GM21381 (cell line): ENCODE measurements at regions not wholly inside any gene's neighbourhood (a gene's known extent, or its start where the extent isn't known, plus 50 kb on each side); places are given as distances from the start of the nearest gene placed in this dataset.
"Not testable (repeated sequence)": the region's sequence is repeated elsewhere in the genome, so short reads cannot be mapped to it uniquely, and the experiment has no call there.

Experiments used
- ATAC-seq: cut with Tn5 transposase; IDR thresholded peaks from one replicate; pipeline ENCODE4 v1.9.1; 2021; ENCODE audit warnings: mild to moderate bottlenecking, moderate library complexity; ENCODE audit not compliant: unreplicated experiment

DNA sequence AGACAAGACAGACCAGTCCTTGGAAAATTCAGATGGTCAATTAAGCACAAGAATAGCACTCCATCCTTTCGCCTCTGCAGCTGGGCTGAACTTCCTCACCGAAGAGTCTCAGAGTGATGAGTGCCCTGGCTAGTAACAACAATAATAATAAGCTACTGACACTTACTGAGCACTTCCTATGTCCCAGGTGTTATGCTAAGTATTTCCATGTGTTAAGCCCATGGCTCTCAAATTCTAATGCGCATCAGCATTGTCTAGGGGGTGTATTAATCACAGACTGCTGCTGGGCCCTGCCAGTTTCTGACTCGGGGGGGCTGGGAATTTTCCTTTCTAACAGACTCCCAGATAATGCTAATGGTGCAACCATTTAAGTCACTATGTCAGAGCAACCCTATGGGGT is 118.2 kb upstream of the LRFN2 start:
- no peak for ATAC-seq

DNA sequence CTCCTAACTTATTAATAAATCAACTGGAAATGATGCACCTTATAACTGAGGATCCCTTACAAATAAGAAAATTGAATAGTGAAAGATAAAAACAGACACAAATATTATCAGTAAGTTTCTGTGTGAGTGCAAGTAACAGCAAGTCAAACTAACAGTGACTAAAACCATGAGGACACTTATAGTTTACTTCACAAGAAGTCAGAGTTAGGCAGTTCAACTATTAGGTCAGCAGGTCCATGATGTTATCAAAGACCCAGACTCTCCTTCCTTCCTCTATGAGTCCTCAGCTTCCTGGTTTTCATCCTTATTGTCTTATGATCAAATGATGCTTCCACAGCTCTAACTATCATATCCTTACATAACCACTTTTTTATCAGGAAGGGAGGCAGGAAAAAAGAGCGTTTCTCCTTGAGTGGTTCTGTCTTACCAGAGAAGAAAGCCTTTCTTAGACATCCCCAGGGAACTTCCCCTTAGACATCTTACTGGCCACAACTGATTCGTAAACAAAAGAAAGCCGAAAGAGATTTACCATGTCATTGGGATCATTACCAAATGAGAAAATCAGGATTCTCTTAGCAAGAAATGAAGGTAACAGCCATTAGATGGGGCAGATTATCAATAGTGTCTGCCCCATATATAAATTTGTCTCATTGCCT is 114.3 kb upstream of the LRFN2 start:
- ATAC-seq, result no peak

DNA sequence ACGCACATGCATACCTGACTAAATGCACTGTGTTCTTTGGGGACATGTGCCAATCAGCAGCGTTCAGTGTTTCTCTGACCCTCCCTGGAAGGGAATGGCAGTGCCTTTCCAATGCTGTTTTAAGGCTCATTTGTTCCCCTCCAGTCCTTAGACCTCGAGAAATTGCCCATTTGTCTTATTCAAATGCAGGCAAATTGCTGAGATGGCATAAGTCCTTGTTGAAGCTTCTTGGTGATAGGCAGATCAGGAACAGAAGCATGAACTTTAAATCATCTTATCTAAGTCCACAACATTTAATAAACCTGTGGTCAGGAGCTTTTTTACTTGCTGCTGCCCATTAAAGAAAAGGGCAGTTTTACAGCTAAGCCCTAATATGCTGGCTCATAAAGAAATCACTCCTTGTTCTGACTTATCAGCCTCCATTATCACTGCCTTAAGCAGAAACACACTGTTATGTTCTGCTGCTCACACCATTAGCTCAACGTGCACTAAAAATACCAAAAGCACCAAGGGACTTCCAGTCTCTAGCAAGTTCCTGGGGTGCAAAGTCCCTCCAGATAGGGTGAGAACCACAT is 112.9 kb upstream of the LRFN2 start:
- no peak for ATAC-seq

DNA sequence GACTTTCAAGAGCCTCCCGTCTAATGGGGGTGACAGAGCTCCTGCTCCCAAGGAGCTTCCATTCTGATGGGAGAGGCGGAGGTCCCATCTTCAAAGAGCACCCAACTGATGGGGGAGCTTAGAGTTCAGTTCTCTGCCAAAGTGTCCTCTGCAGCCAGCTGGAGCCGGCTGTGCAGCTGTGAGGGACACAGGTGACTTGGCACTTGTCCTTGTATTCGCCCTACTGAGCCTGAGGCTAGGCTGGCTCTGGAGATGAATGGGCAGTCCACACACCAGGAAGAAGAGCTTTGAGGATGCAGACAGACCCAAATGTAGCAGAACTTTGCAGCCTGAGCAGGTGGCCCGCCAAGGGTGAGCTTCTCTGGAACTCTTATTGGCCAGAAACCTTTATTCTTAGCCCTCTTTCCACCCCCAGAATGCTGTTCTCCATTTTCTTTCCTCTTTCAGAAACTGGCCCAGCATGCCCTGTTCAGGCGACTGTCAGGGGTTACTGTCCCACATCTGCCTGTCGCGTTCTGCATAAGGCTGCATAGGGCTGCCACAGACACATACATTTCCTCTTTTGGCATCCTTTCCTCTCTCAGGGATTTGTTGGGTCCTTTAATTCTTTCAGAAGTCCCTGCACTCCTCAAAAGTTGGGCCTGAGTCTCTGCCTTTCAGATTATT is 108.7 kb upstream of the LRFN2 start:
- ATAC-seq, result no peak

DNA sequence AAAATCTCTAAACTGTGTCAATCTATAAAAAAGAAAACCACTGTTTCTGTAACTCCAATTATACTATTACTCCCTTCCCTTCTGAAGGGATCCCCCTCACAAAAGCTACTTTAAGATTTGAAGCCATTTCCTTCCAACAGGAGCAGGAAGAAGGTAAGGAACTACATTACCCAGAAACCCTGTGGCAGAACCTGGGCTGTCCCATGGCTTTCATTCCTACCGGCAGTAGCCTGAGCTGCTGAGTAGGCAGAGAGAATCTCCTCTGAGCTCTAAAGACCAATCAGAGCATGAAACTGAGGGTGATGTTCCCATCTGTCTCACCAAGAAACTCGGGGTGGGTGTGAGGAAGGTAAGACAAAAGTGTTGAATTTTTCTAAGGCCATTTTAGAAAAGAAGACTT is 108.0 kb upstream of the LRFN2 start:
- no peak for ATAC-seq

DNA sequence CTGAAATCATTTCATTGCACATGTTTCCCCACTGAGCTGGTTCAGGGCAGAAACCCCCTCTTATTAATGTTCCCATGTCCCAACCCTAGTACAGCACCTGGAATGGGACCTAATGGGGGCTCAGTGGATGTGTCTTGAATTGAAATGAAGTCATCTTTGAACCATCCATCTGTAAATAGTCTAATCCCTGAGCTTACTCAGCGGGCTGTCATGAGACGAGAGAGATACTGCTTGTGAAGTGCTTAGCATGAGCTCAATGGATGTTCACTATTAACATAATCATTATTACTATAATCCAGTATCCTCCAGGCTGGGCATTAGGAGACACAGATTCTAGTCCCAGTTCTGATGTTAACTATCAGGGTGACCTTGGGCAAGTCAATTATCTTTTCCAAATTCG is 106.6 kb upstream of the LRFN2 start:
- no peak for ATAC-seq

DNA sequence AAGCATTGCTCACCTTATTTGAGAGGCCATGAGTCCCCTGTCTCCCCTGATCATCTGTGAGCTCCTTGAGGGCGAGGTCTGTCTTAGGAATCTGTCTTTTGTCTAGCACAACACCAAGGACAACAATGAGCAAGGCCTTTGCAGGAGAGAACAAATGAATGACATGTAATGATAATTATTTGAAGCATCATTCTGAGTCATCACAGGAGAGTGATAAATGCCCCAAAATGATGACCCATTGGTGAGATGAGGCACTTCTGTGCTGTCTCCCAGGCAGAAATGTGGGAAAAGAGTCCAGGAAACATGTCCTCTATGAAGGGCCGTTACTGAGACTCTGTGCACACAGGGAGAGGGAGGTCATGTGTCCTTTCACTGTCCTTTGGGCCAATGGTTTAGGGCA is 105.2 kb upstream of the LRFN2 start:
- ATAC-seq, result no peak

DNA sequence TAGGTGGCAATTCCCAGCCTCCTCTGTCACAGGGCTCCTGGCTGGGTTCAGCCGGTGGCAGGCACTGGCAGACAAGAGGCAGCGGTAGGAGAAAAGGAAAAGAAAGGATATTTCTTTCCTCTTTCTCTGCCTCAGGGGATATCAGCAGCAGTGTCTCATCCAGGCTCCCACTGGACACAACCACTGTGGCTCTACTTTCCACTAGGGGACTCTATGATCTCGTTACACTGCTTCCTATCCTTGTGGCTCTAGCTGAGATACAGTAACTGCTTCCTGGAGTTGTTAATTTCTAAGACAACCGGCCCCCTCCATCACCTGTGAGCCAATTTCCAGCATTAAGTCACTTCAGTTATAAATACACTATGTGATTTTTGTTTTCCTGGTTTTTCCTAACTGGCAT is 102.0 kb upstream of the LRFN2 start:
- ATAC-seq, result no peak

DNA sequence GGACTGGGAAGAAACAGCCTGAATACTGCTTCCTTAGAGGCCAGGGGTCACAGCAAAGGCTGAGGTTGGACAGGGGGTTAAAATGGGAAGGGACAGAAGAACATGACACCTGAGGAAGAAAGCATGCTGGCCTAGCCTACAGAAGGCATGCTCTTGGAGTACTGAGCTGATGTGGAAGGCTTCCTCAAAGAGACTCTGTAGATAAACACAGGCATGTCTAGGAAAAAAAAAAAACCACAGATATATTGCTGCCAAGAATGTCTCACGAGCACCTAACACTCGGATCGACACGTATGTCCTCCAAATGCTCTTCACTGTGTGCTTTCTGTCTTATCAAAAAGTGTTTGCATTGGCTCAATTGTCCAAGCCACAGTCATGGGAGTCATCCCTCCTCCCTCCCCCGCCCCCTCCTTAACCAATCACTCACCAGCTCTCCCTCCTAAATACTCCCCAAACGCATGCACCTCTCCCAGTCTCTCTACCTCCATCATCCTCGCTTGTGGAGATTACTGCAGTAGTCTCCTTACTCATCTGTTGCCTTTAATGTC is 101.1 kb upstream of the LRFN2 start:
- ATAC-seq, result no peak

DNA sequence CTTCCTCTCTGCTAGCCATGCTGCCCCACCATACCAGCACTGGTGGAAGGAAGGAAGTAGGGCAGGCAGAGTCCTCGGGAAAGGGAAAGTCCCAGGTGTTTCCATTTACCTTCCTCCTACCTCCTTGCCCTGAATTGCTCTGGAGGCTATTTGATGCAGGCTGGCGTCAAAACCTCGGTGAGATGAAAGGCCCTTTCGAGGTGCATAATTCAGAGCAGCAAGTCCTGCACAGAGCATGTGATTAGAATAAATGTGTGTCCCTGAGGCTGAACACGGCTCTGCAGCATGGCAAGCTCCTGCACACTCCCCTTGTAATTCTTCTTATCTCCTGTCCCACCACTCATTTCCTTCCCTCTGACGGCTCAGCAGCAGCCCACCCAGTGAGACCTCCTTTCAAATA is 98.7 kb upstream of the LRFN2 start:
- no peak for ATAC-seq

DNA sequence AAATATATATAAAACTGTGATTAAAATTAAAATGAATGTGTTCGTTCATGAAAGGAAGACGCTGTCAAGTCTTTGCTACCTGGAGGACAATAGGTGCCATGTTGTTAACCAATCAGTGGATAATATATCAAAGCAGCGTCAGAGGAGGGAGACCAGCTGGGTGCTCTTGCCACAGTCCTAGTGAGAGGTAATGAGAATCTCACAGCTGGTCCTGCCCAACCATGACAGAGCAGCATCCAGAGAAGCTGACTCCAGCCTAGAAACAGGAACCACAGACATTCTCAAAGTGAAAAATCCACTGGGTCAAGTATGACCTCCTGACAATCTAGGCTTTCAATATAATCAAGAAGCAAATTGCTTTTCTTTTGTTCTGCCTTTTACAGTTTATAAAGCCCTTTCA is 94.5 kb upstream of the LRFN2 start:
- ATAC-seq, result no peak

DNA sequence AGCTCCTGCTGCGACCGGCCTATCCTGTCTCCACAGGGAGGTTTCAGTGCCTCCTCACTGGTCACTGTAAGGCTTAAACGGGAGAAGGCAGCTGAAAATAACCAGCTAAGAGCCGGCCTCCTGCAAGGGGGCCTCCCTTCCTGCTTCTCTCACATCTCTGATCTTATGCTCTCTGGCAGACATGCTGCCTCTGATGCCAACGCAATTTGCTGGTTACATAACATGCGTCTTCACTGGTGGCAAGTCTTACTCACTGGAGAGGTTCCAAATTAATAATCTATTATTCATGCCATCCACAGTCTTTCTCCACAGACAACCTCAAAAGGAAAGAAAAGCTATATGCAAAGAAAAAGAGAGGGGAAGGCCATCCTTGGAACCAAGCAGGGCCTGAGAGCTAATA is 91.8 kb upstream of the LRFN2 start:
- no peak for ATAC-seq

DNA sequence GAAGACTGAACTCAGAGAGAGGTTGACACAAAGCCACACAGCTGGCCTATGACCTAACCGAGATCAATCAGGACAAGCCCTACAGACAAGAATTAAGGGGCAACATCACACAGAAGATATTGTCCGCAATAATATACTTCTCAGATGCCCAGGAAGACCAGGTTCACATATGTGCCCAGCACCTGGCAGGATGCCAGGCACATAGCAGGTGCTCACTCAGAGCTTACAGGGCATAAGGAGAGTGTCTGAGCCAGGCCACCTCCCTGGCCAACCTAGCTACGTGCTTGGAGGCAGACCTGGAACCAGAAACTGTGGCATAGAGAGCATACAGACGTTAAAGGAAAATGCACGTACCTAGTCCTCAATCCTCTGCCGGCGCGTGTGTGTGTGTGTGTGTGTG is 87.0 kb upstream of the LRFN2 start:
- ATAC-seq, result no peak

DNA sequence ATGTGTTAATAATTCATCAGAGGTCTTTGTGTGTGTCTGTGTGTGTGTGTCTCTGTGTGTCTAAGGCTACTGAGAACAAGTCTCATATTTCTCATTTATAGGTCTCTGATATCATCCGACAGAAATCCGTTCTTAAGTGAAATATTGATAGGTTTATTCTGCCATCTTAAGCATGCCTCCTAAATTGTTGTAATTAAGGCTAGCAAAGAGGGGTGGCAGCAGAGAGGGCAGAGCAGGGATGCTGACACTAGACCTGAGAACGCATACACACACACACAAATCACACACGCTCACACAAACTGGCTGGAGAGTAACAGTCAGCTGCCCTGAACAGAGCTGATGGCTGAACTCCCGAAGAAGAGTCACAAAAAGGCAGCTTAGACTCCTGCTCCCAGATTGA is 84.9 kb upstream of the LRFN2 start:
- ATAC-seq, result no peak

DNA sequence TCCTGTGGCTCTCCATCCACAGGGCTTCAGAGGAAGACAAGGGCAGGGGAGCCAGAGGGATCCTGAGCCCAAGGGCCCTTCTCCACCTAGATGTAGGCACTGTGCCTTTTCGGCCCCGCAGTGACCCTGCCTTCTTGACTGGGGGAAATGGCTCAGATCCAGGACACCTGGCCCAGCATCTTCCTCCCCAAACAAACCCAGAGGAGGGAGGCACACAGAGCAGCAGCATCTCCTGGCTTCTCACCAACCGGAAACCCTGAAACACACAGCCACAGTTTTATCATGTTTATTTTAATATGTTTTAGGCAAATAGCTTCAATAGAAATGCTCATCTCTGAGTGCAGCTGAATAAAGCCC is 84.5 kb upstream of the LRFN2 start:
- no peak for ATAC-seq

DNA sequence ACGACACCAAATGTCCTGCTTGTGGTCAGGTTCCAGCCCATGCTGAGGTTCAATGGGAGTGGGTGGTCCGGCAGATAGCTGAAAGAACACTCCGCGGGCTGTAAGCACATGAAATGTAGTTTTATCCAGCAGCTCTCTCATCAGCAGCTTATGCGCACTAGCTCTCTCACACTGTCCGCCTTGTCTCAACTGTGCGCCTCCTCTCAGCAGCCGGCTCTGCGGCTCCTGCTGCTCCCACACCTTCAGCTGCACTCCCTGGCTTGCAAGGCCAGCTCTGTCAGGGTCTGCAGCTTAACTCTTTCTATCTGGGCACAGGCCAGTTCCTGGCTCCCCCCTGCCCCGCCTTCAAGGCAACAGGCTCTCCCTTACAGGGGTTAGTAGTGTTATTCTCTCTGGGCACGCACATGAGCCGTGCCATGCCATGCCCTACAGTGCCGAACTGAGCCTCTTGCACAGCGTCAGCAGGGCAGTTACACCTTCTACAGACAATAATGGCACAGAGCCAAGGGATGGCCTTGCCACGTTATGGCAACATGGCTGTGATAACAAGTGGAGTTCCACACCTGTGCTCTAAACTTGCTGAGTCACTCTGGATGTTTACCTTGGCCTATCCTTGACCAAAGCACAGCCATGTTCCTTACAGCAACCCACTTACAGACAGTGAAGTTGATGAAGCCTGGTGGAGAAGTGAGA is 84.0 kb upstream of the LRFN2 start:
- ATAC-seq, result no peak

DNA sequence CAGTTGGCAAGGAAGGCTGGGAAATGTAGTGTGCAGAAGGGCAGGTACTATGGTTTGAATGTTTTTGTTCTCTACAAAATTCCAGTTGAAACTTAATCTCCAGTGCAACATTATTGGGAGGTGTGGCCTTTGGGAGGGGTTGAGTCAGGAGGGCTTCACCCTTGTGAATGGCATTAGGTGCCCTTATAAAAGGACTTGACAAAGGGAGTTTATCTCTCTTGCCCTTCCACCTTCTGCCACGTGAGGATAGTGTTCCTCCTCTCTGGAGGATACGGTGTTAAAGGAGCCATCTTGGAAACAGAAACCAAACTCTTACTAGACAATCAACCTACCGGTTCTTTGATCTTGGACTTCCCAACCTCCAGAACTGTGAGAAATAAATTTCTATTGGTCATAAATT is 82.2 kb upstream of the LRFN2 start:
- ATAC-seq, result no peak

DNA sequence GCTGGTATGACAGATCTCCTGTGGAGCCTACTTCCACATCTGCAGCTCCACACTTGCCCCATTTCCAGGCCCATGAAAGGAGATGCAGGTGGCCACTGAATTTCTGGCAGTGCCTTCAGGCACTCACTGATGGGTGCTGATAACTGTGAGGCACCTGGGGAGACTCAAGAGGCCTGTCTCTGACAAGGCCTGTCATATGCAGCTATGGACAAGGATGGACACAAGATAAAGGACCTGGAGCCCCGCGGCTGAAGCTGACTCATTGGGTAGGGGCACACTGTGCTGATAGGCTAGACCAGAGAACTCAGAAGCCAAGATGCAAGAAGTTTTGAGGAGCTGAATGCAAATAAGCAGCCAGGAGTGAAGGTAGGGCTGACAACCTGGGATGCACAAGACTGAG is 81.0 kb upstream of the LRFN2 start:
- no peak for ATAC-seq

DNA sequence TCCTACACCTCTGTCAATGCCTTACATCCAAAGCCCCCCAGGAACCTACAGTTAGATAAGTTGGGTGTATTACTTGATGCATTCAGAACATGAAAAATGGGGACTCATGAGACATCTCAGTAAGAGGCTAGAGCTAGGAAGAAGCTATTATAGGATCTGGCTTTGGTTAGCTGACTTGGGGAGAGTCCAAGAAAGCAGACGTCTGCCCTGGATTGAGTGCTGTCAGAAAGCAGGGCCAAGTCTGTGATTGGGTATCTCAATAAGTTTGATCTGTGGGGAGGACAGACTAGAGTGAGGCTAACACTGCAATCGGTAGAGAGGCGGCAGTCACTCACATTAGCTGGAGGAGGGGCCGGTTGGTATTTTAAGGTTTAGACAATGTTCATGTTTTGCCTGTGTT is 79.4 kb upstream of the LRFN2 start:
- no peak for ATAC-seq

DNA sequence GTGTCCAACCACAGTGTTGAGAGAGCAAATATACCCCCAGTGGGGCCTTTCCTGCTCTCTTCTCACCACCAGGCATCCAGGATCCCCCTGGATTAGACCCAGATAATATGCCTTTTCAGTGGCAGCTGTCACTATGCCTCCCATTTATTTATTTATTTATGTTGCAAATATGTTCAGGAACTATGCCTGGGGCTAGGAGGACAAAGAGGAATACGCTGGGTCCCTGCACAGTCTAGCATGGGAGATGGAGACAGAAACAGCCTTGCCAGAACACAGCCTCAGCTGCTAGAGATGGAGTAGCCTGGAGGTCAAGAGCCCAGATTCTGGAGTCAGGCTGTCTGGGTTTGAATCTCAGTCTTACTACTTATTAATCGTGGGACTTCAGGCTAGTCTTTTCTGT is 74.6 kb upstream of the LRFN2 start:
- no peak for ATAC-seq

DNA sequence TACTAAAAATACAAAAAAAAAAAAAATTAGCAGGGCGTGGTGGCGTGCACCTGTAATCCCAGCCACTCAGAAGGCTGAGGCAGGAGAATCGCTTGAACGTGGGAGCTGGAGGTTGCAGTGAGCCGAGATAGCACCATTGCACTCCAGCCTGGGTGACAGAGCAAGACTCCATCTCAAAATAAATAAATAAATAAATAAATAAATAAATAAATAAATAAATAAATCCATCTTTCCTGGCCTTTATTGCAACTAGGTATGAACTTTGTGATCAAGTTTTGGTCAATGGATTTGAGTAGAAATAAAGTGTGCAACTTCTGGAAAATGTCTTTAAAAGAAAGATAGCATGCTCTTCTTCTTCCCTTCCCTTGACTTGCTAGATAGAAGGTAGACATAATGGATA is 69.6 kb upstream of the LRFN2 start:
- not testable (repeated sequence) for ATAC-seq

DNA sequence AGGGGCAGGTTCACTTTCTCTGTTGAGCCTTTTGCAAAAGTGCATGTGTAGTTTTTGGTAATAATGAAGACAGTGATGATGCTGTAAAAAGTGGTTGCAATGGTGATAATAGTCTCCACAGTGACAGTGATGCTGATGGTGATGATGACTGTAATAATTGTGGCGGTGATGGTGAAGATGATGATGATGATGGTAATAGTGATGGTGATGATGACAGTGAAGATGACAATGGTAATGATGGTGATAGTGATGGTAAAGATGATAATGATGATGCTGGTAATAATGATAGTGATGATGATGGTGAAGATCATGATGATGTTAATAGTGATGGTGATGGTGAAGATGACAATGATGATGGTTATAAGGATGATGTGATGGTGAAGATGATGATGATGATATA is 67.7 kb upstream of the LRFN2 start:
- no peak for ATAC-seq
